ENCODE measurements at regions not wholly inside any gene's neighbourhood (a gene's known extent, or its start where the extent isn't known, plus 50 kb on each side); places are given as distances from the start of the nearest gene placed in this dataset.

- no peak for TF ChIP-seq ELF1 (IDR thresholded peaks at IDR 0.05; ENCODE audit: borderline replicate concordance, low read depth)
- TF ChIP-seq EZH2phosphoT487 (IDR thresholded peaks at IDR 0.05; ENCODE audit: borderline replicate concordance) = no peak
- TF ChIP-seq FOSL1 (IDR thresholded peaks at IDR 0.05; ENCODE audit: low read depth) = no peak
- TF ChIP-seq ZBTB33 (IDR thresholded peaks at IDR 0.05; ENCODE audit: extremely low read depth, insufficient replicate concordance, low read length) = no peak
Measured at GRCh38 chr20:10925767-10926166, 252.0 kb upstream of the JAG1 start (continued).

GRCh38 chr20:10927011-10927583 is 253.3 kb upstream of the JAG1 start:
- no peak overlapping the region for H3K27ac ChIP-seq (ENCODE audit: low read depth, low read length)
- H3K9ac ChIP-seq (ENCODE audit: low read length) = no peak overlapping the region
- no peaks in the 10 kb centered on the region for H4K20me1 ChIP-seq (ENCODE audit: insufficient read depth)
- peaks cover 2 to 11% of the 10 kb centered on the region in 2 experiments; a peak in 3 of 4 replicates for H3K4me1 ChIP-seq (ENCODE audit: control insufficient read depth in 1 of 2, insufficient read depth in 2 of 2, low read length in 2 of 2)
- ATAC-seq = no peak
- no peak overlapping the region for H3K4me3 ChIP-seq (replicated peaks in 1 of 2; ENCODE audit: low read depth in 1 of 2, low read length in 2 of 2)
- TF ChIP-seq POLR2A (IDR thresholded peaks at IDR 0.05; ENCODE audit: borderline replicate concordance, extremely low read depth, insufficient read depth, insufficient read length) = no peak
- TF ChIP-seq, protein P1, sequence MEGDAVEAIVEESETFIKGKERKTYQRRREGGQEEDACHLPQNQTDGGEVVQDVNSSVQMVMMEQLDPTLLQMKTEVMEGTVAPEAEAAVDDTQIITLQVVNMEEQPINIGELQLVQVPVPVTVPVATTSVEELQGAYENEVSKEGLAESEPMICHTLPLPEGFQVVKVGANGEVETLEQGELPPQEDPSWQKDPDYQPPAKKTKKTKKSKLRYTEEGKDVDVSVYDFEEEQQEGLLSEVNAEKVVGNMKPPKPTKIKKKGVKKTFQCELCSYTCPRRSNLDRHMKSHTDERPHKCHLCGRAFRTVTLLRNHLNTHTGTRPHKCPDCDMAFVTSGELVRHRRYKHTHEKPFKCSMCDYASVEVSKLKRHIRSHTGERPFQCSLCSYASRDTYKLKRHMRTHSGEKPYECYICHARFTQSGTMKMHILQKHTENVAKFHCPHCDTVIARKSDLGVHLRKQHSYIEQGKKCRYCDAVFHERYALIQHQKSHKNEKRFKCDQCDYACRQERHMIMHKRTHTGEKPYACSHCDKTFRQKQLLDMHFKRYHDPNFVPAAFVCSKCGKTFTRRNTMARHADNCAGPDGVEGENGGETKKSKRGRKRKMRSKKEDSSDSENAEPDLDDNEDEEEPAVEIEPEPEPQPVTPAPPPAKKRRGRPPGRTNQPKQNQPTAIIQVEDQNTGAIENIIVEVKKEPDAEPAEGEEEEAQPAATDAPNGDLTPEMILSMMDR (IDR thresholded peaks at IDR 0.05 in 2 of 3, conservative IDR thresholded peaks at IDR 0.05 in 1 of 3; ENCODE audit: borderline replicate concordance in 1 of 3, insufficient read depth in 1 of 3, low read depth in 2 of 3, low read length in 2 of 3) = no peak
- no peak for TF ChIP-seq TCF7L2 (IDR thresholded peaks at IDR 0.05; ENCODE audit: borderline replicate concordance, extremely low read depth, insufficient read depth, insufficient read length)
- TF ChIP-seq SIN3A (IDR thresholded peaks at IDR 0.05; ENCODE audit: low read depth) = no peak
- no peak for TF ChIP-seq CBX3 (IDR thresholded peaks at IDR 0.05; ENCODE audit: low read depth)
- TF ChIP-seq CEBPB (IDR thresholded peaks at IDR 0.05; ENCODE audit: low read depth) = no peak
- TF ChIP-seq SRF (IDR thresholded peaks at IDR 0.05; ENCODE audit: low read depth) = no peak
- no peak for TF ChIP-seq SP1 (IDR thresholded peaks at IDR 0.05; ENCODE audit: low read depth)
- no peak for TF ChIP-seq ELF1 (IDR thresholded peaks at IDR 0.05; ENCODE audit: borderline replicate concordance, low read depth)
- TF ChIP-seq, protein P2, sequence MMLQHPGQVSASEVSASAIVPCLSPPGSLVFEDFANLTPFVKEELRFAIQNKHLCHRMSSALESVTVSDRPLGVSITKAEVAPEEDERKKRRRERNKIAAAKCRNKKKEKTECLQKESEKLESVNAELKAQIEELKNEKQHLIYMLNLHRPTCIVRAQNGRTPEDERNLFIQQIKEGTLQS (IDR thresholded peaks at IDR 0.05) = no peak
- intact Hi-C loops (cut with micrococcal nuclease) = no loop called here
- RAD21 ChIA-PET (ENCODE audit: low non-redundant PET in 1 of 2, low total read pairs in 2 of 2, uncharacterized antibody in 2 of 2, unreplicated experiment in 2 of 2) = interaction anchor here in 1 of 2 experiments (0.6 kb wide), 1 partner anchor 340 kb away, joined by 3 read pairs; no protein-coding TSS in a partner anchor
- no peaks in the 10 kb centered on the region for H3K27me3 ChIP-seq (ENCODE audit: insufficient read depth, low read length)
- no peaks in the 10 kb centered on the region for H3K9me3 ChIP-seq (ENCODE audit: control insufficient read depth in 1 of 2, insufficient read depth in 1 of 2, low read depth in 1 of 2, low read length in 2 of 2)
- CTCF ChIA-PET = no interaction called here
- POLR2A ChIA-PET = no interaction called here
- no peaks in the 10 kb centered on the region for H3K79me2 ChIP-seq (ENCODE audit: insufficient read depth, low read length)
- BruUV-seq (replicated peaks) = no TSS peak
- H3K36me3 ChIP-seq (ENCODE audit: control insufficient read depth in 1 of 2, insufficient read depth in 2 of 2, low read length in 2 of 2) = no peaks in the 10 kb centered on the region
- no peaks in the 10 kb centered on the region; the same call in 1 of the 2 replicates for H3K9me2 ChIP-seq (ENCODE audit: insufficient read depth)
- no peak overlapping the region for H2AFZ ChIP-seq (ENCODE audit: low read depth, low read length, poor library complexity, severe bottlenecking)
- DNase-seq (ENCODE audit: low read depth, low spot score) = no peak
- no peak overlapping the region for H3K4me2 ChIP-seq (ENCODE audit: low read length)
